HG03521 (cell line): ENCODE measurements at regions not wholly inside any gene's neighbourhood (a gene's known extent, or its start where the extent isn't known, plus 50 kb on each side); places are given as distances from the start of the nearest gene placed in this dataset.

Source experiments
- ATAC-seq: cut with Tn5 transposase; IDR thresholded peaks from one replicate; pipeline ENCODE4 v1.9.1; 2021; ENCODE audit warnings: mild to moderate bottlenecking, moderate library complexity; ENCODE audit not compliant: unreplicated experiment

DNA sequence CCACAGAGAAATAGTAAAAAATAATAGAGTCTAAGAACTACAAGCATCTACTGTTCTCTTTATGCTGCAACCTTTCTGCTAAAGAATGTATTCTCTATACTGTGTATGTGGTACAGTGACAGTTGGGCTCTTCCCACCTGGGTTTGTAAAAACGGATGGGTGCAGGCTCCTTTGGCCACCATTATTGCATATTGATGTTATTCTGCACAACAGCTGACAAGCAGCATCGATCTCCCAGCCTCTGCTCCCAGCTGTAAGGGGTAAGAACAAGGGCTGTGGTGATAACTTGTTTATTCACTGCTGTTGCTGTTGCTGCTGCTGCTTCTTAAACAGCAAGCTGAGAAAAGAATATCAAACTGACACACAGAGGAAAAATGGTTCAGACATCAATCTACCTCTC lies 56.1 kb downstream of the KCNRG start:
- ATAC-seq, result no peak

DNA sequence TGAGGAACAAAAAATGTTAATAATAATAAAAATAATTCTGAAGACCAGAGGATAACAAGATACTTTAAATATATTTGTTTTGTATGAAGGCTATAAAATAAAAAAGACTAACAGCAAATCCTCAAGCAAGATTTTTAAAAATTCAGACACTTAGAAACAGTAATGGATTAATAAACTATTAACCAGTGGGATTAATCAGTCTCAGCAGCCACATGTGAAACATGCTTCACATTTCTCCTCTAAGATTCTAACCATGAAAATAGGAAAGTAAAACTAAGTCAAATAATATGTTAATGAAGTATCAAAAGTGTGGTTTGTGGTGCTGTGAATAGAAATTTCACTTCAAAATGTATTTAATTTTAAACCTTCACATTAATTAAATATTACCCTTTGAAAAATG lies 57.4 kb downstream of the KCNRG start:
- ATAC-seq, result no peak

DNA sequence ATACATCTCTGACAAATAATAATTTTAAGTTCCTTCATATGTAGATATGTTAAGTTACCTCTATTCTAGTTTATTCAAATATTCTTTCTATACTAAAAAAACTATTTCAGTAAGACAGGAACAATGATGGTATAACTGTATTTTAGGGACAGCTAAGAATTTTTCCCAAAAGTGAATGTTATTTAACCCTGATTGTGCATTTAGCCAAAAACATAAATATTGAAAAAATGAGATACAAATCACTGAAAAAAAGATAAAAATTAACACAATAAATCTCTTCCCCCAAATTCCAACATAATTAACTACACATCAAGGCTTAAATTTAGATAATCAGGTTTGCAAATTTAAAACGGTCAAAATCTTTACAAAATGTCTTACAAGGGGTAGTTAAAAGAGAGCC lies 58.1 kb downstream of the KCNRG start:
- ATAC-seq, result no peak

GRCh38 chr13:50074843-50075242 lies 59.6 kb downstream of the KCNRG start:
- ATAC-seq, result no peak

DNA sequence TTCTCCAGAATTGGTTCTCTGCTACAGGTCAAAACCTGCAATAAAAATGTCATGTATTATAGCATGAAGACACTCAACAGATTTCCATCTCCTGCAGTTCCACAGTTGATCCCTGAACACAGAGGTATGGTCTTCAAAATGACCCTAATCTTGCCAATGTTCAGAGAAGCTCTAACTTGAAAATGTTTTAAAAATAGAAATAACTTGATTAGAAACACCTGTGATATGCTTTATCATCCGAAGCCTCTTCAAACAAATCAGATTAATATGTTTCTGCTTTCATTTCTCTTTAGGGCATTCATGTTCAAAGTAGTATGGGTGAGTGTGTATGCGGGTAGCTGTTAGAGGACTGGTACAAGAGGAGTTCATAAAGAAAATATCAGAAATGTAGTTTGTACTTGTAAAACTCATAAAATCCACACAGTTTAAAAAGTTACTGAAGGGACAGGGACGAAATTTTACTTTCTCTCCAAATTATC lies 60.4 kb downstream of the KCNRG start:
- ATAC-seq, result no peak

DNA sequence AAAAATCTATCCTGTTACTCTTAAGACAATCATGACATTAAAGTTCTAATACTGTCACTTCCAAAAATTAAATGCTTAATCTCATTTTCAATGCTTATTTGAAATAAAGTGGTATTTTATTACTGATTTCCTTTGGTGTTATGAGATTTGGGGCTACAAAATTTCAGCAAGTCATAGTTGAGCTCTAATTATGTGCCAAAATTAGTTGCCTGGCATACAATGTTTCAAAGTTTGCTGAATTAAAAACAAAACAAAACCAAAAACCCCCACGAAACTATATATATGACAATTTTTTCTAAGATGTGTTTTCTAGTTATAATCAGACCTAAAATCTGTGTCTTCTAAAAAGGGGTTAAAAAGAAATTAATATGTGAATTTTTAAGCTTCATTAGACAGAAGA lies 62.2 kb downstream of the KCNRG start:
- no peak for ATAC-seq

GRCh38 chr13:50078231-50078894 lies 63.1 kb downstream of the KCNRG start:
- no peak for ATAC-seq

DNA sequence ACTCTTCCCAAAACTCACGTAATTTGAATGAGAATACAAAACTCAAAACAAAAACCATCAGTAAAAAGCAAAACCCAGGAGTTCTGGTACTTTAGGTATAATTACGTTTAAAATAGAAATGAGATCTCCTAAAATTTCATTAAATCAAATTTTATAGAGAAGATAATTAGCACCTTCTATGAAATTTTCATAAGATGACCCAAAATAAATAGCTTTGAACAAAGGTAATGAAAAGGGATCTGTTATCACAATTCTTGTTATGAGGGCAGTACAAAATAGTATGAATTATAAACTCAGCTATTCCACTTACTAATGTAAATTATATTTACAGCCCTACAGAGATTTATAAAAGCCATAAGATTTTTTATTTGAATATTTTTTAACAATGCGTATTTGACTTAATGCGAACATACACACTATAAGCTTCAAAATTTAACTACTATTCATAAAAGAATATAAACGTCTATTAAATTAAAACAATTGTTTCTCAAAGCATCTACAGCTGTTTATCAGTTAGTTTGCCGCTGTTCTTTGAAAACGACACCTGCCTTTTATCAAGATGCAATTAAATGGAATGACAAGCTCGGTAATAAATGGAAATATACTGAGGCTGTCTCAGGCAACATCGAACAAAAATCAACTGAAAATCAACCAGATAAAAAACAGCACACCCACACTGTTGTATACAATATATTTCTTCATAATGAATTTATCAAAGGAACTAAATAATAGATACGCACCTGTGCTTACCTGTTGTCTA lies 63.8 kb downstream of the KCNRG start:
- ATAC-seq, result no peak

DNA sequence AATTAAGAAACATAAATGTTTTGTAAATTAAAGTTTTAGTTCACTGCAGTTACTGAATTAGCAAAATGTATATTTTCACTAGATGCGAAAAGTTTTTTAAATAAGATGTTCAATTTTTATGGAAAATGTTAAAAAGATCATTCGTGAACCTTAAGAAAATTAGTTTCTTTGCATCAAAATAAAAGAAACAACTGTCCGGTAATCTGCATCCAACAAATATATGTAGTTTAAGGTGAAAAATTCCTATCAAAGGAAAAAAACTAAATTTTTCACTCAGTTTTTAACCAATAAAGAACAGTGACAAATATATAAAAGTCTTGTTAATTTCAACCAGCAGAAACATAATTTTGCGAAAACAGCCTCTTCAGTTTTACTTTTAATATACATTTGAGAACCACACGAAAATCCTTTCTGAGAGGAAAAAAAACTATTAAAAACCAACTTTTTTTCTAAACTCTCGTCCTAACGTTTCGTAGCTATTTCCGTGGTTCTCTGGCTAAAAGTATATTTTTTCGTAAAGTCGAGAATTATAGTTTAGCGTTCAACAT lies 64.5 kb downstream of the KCNRG start:
- ATAC-seq, result no peak

GRCh38 chr13:50080203-50080910 lies 65.1 kb downstream of the KCNRG start:
- no peak for ATAC-seq

GRCh38 chr13:50080911-50081678 lies 65.9 kb downstream of the KCNRG start:
- peak; percentile 6 for ATAC-seq

DNA sequence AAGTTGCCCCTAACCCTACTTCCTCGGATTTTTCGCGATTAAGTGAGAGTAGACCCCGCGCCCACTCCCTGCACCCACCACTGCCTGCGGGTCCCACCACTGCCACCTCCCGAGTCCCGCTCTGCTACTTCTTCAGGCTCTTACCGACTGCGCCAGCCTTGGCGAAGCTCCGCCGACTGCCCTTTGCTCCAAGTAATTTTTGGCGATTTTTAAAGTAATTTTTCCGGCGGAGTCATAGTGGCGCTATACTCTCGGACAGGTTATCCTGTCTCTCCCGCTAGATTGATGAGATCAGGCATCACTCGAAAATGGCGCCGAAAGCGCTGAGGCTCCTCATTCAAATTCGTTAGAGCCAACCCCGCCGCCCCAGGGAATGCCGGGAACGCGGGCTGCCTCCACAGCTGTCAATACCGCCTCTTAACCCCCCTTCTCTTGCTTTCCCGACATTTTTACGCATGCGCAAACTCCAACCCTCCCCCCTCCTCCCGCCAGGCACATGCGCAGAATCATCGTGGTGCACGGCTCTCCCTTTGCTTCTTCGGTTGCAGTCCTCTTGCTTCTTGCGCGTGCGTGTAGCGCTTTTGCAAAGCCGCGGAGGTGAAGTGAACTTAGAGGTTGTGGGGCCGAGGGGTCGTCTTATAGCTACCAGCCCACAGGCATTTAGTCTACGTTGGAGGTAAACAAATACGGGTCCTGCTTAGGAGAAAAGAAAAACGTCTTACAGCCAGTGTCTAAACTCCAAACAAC lies 66.6 kb downstream of the KCNRG start:
- peak; percentile 77 for ATAC-seq

DNA sequence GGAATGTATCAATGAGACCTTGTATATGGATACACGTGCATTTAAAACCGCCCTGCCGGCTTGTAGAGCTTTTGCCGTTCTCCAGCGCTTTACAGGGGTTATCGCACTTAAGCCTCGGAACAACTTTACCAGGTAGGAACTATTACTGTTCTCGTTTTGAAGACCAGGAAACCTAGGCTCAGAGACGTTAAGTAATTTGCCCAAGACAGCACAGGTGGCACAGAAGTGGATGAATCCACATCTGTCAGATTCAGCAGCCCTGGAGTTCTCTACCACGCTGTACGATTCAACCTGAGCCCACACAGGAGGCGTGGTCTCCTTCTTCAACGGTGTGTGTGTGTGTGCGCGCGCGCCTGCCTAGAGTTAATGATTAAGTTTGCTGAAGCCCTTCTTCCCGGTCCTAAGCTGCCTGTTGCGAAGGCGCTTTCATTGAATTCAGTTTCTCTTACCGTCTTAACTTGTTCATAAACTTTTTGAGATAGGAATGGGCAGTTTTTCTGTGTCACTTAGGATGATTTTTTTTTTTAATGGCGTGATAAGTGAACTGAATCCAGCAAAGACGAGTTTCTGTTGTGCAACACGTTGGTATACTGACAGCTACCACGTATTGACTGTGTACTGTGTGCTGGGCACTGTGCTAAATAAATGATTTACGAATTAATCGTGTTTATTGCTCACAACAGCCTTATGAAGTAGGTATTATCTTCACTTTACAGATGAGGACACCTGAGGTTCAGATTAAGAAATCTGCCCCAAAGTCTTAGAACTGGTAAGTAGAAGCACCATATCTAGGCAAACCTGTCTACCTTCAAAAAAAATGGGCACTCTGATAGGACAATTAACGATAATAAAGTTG lies 67.4 kb downstream of the KCNRG start:
- peak; percentile 47 for ATAC-seq

- ATAC-seq, result no peak
These were observed 69.8 kb downstream of the KCNRG start for GRCh38 chr13:50085063-50085462.

- no peak for ATAC-seq
These were observed 74.4 kb downstream of the KCNRG start for GRCh38 chr13:50089633-50090032.

GRCh38 chr13:50090211-50090610 lies 75.0 kb downstream of the KCNRG start:
- no peak for ATAC-seq

GRCh38 chr13:50094615-50095293 lies 79.5 kb downstream of the KCNRG start:
- no peak for ATAC-seq

DNA sequence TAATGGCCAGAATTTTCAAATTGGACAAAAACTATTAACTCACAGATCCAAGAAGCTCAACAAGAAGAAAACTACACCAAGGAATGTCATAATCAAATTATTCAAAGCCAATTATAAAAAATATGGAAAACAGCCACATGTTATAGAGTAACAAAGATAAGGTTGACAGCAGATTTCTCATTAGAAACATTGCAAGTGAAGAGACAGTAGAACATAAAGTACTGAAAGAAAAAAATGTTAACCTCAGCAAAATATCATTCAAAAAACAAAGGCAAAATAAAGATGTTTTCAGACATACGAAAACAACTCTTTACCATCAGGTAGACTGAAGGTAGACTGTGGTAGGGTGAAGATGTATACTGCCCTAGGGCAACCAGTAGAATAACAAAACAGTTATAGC lies 83.4 kb downstream of the KCNRG start:
- ATAC-seq, result no peak

DNA sequence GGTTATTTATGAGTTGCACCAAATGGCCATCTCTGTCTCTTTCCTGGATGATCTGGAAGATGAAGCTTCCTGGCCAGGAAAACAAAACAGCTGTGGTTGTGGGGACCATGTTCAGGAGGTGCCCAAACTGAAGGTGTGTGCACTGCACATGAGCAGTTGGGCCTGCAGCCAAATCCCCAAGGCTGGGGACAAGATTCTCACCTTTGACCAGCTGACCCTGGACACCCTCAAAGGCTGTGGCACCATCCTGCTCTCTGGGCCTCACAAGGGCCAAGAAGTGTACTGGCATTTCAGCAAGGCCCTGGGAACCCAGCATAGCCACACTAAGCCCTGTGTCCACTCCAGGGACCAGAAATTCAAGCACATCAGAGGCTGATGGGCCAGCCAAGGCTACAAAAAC lies 84.2 kb downstream of the KCNRG start:
- ATAC-seq, result no peak
